Ishikawa (cell line): ENCODE measurements at regions not wholly inside any gene's neighbourhood (a gene's known extent, or its start where the extent isn't known, plus 50 kb on each side); places are given as distances from the start of the nearest gene placed in this dataset.

Experiments used
- CEBPB ChIP-seq: IDR thresholded peaks from 2 replicates; pipeline ENCODE4 v1.6.1; 2012
- CREB1 ChIP-seq: IDR thresholded peaks from 2 replicates; pipeline ENCODE4 v1.6.1; 2012; ENCODE audit warnings: low read depth
- EP300 ChIP-seq: IDR thresholded peaks from 2 replicates; pipeline ENCODE4 v1.6.1; 2012; ENCODE audit warnings: borderline replicate concordance
- FOXM1 ChIP-seq: IDR thresholded peaks from 2 replicates; pipeline ENCODE4 v1.6.1; 2012; ENCODE audit warnings: low read depth, borderline replicate concordance
- RAD21 ChIP-seq: IDR thresholded peaks from 2 replicates; pipeline ENCODE4 v1.6.1; 2012; ENCODE audit warnings: low read depth
- TAF1 ChIP-seq: IDR thresholded peaks from 2 replicates; pipeline ENCODE4 v1.6.1; 2012; ENCODE audit warnings: low read depth, mild to moderate bottlenecking
- TEAD4 ChIP-seq: IDR thresholded peaks from 2 replicates; pipeline ENCODE4 v1.6.1; 2012
- TF ChIP-seq, protein P1 (sequence below): IDR thresholded peaks from 2 replicates; pipeline ENCODE4 v1.6.1; 2012; ENCODE audit warnings: low read depth, mild to moderate bottlenecking
- TF ChIP-seq, protein P2 (sequence below): IDR thresholded peaks from 2 replicates; pipeline ENCODE4 v1.6.1; 2012
- TF ChIP-seq, protein P3 (sequence below): IDR thresholded peaks from 2 replicates; pipeline ENCODE4 v1.6.1; 2012

DNA sequence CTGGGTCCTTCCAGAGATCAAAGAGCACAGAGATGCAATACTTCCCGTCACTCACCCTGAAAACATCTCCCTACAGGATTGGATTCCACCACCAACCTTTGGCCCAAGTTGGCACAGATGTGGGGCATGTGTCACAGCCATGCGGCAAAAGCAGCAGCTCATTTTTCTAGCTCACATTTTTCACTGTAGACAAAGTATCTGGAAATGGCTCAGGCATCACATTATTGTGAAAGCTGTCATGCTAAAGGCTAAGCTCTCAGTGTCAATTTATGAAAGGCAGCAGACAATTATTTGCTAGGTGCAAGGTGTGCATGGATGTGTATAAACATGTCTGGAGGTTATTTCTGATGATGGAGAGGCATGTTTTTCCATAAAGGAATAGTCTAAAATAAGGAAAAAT is 213.3 kb upstream of the PRNP start:
- TF ChIP-seq, protein P1, sequence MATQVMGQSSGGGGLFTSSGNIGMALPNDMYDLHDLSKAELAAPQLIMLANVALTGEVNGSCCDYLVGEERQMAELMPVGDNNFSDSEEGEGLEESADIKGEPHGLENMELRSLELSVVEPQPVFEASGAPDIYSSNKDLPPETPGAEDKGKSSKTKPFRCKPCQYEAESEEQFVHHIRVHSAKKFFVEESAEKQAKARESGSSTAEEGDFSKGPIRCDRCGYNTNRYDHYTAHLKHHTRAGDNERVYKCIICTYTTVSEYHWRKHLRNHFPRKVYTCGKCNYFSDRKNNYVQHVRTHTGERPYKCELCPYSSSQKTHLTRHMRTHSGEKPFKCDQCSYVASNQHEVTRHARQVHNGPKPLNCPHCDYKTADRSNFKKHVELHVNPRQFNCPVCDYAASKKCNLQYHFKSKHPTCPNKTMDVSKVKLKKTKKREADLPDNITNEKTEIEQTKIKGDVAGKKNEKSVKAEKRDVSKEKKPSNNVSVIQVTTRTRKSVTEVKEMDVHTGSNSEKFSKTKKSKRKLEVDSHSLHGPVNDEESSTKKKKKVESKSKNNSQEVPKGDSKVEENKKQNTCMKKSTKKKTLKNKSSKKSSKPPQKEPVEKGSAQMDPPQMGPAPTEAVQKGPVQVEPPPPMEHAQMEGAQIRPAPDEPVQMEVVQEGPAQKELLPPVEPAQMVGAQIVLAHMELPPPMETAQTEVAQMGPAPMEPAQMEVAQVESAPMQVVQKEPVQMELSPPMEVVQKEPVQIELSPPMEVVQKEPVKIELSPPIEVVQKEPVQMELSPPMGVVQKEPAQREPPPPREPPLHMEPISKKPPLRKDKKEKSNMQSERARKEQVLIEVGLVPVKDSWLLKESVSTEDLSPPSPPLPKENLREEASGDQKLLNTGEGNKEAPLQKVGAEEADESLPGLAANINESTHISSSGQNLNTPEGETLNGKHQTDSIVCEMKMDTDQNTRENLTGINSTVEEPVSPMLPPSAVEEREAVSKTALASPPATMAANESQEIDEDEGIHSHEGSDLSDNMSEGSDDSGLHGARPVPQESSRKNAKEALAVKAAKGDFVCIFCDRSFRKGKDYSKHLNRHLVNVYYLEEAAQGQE, result no peak
- TF ChIP-seq, protein P2, sequence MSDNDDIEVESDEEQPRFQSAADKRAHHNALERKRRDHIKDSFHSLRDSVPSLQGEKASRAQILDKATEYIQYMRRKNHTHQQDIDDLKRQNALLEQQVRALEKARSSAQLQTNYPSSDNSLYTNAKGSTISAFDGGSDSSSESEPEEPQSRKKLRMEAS, result no peak
- TF ChIP-seq CEBPB (no peak), CREB1 (no peak), EP300 (no peak), FOXM1 (no peak), RAD21 (no peak), TEAD4 (no peak), TAF1 (no peak)
- TF ChIP-seq, protein P3, sequence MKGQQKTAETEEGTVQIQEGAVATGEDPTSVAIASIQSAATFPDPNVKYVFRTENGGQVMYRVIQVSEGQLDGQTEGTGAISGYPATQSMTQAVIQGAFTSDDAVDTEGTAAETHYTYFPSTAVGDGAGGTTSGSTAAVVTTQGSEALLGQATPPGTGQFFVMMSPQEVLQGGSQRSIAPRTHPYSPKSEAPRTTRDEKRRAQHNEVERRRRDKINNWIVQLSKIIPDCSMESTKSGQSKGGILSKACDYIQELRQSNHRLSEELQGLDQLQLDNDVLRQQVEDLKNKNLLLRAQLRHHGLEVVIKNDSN, result no peak
